Glutamatergic neuron (in vitro differentiated cells): ENCODE measurements at regions not wholly inside any gene's neighbourhood (a gene's known extent, or its start where the extent isn't known, plus 50 kb on each side); places are given as distances from the start of the nearest gene placed in this dataset.
A peak's percentile ranks its signal among the peaks of the same experiment; 100 is the strongest.
"Not testable (repeated sequence)": the region's sequence is repeated elsewhere in the genome, so short reads cannot be mapped to it uniquely, and the experiment has no call there.

Experiments used
- DNase-seq: peaks from one replicate; pipeline ENCODE4 v3.0.0; 2022
- H3K27ac Mint-ChIP-seq: one replicate; pipeline ENCODE4 v1.8.0; 2020; ENCODE audit warnings: mild to moderate bottlenecking, mixed read lengths, inconsistent platforms; ENCODE audit not compliant: unreplicated experiment
- H3K27me3 Mint-ChIP-seq: one replicate; pipeline ENCODE4 v1.8.0; 2020; ENCODE audit warnings: mild to moderate bottlenecking, moderate library complexity, mixed read lengths, inconsistent platforms; ENCODE audit not compliant: unreplicated experiment
- H3K36me3 Mint-ChIP-seq: one replicate; pipeline ENCODE4 v1.8.0; 2020; ENCODE audit warnings: mild to moderate bottlenecking, mixed read lengths, inconsistent platforms; ENCODE audit not compliant: unreplicated experiment
- H3K4me1 Mint-ChIP-seq: one replicate; pipeline ENCODE4 v1.8.0; 2020; ENCODE audit warnings: mild to moderate bottlenecking, low read depth, mixed read lengths, inconsistent platforms; ENCODE audit not compliant: unreplicated experiment
- H3K4me3 Mint-ChIP-seq: one replicate; pipeline ENCODE4 v1.8.0; 2020; ENCODE audit warnings: mild to moderate bottlenecking, mixed read lengths, inconsistent platforms; ENCODE audit not compliant: unreplicated experiment
- H3K9me3 Mint-ChIP-seq: one replicate; pipeline ENCODE4 v1.8.0; 2020; ENCODE audit warnings: mild to moderate bottlenecking, moderate library complexity, mixed read lengths, inconsistent platforms; ENCODE audit not compliant: unreplicated experiment
- TF ChIP-seq, protein P1 (sequence below): fragments of 200-600 bp; sonication (generic); IDR thresholded peaks from one replicate; pipeline ENCODE4 v1.5.0; 2021; ENCODE audit not compliant: partially characterized antibody, unreplicated experiment

DNA sequence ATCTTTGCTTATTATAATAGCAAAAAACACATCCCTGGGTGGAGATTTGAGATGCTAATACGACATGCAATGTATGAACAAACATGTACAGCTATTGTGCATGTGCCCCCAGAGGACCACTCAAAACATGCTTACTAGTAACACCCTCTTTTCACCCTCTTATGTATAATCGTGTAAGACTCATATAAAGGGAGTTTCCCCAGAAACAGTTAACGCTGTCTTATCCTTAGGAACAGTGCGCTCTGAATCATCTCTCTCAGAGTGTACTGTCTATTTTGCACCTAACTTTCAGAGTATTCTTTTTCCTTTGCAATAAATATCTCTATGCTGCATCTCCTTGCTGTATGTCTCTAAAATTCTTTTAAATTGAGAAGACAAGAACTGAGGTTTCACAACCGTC, 2604.0 kb downstream of the PCDH9 start:
- TF ChIP-seq, protein P1, sequence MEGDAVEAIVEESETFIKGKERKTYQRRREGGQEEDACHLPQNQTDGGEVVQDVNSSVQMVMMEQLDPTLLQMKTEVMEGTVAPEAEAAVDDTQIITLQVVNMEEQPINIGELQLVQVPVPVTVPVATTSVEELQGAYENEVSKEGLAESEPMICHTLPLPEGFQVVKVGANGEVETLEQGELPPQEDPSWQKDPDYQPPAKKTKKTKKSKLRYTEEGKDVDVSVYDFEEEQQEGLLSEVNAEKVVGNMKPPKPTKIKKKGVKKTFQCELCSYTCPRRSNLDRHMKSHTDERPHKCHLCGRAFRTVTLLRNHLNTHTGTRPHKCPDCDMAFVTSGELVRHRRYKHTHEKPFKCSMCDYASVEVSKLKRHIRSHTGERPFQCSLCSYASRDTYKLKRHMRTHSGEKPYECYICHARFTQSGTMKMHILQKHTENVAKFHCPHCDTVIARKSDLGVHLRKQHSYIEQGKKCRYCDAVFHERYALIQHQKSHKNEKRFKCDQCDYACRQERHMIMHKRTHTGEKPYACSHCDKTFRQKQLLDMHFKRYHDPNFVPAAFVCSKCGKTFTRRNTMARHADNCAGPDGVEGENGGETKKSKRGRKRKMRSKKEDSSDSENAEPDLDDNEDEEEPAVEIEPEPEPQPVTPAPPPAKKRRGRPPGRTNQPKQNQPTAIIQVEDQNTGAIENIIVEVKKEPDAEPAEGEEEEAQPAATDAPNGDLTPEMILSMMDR, result no peak
- Mint-ChIP-seq H3K4me3 (no peak overlapping the region), H3K36me3 (no peaks in the 10 kb centered on the region), H3K27ac (no peak overlapping the region), H3K9me3 (no peaks in the 10 kb centered on the region), H3K4me1 (peaks cover 1% of the 10 kb centered on the region), H3K27me3 (peaks cover 2% of the 10 kb centered on the region)
- DNase-seq, result no peak

DNA sequence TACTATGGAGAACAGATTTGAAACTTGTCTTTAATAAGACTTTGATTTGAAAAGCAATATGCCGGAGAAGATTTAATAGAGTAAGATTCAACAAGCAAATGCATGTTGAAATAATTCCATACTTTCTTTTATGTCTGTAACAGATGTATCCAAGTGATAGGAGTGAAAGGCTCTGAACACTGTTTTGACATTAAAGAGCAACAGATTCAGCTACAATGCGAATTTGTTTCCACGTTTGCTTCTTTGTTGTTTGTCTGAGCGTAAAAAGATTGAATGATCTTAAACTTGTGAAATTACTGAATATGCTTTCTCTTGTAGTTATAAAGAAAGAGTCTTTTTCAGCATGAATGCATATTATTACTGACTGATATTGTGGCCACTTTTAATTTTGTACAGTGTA, 2612.9 kb downstream of the PCDH9 start:
- Mint-ChIP-seq H3K9me3 (peaks cover 2% of the 10 kb centered on the region), H3K36me3 (no peaks in the 10 kb centered on the region), H3K4me1 (peaks cover 6% of the 10 kb centered on the region), H3K27ac (peak overlapping the region; percentile 31), H3K4me3 (no peak overlapping the region), H3K27me3 (no peaks in the 10 kb centered on the region)
- DNase-seq, result no peak
- TF ChIP-seq, protein P1, result no peak

DNA sequence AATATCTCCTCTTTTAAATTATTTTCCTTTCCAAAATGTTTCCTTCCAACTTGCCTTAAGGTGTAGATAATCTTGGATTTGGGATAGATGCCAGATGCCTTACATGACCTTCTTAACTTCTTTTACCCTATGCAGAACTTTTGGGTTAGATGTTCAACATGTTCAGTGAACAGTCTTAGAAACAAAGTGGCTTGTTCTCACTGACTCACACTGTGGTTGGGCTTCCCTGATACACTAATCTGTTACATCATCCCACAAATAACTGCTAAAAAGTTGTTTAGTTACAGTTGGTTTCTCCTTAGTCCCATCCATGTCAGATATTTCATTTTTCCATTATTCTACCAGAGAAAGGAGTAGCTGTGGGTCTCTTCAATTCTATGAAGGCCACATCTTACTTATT, 2638.2 kb downstream of the PCDH9 start:
- Mint-ChIP-seq H3K36me3 (no peaks in the 10 kb centered on the region), H3K27me3 (peaks cover 7% of the 10 kb centered on the region), H3K4me1 (peaks cover 21% of the 10 kb centered on the region), H3K4me3 (no peak overlapping the region), H3K9me3 (peaks cover 7% of the 10 kb centered on the region), H3K27ac (no peak overlapping the region)
- TF ChIP-seq, protein P1, result no peak
- DNase-seq, result no peak

DNA sequence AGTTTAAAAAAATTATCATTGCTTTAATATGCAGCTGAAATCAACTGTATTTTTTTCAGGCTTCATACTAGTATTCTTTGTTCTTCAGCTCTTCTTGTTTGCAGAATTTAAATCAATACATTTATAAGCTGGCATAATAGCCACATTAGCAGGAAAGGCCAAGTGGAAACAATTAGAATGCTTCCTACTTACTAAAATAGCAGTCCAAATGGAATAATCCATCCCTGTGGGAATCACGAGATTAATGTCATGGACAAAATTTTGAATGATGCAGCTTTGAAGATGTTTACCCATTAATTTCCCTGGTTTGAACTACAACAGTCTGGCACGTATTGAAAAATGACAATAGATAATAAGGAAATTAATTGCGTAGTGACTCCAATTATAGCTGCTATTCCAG, 2650.8 kb downstream of the PCDH9 start:
- no peaks in the 10 kb centered on the region for H3K9me3 Mint-ChIP-seq
- no peak for DNase-seq
- no peaks in the 10 kb centered on the region for H3K36me3 Mint-ChIP-seq
- H3K27ac Mint-ChIP-seq, result no peak overlapping the region
- H3K27me3 Mint-ChIP-seq, result peaks cover 2% of the 10 kb centered on the region
- TF ChIP-seq, protein P1, result no peak
- no peak overlapping the region for H3K4me3 Mint-ChIP-seq
- H3K4me1 Mint-ChIP-seq, result peaks cover 2% of the 10 kb centered on the region

DNA sequence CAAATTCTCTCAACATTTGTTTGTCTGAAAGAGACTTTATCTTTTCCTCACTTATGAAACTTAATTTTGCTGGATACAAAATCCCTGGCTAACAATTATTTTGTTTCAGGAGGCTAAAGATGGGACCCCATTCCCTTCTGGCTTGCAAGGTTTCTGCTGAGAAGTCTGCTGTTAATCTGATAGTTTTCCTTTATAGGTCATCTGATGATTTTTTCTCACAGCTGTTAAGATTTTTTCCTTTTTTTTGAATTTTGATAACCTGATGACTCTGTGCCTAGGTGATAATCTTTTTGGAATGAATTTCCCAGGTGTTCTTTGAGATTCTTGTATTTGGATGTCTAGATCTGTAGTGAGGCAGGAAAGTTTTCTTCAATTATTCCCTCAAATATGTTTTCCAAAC, 2661.4 kb downstream of the PCDH9 start:
- H3K9me3 Mint-ChIP-seq, result peaks cover 2% of the 10 kb centered on the region
- DNase-seq, result no peak
- peaks cover 2% of the 10 kb centered on the region for H3K27me3 Mint-ChIP-seq
- TF ChIP-seq, protein P1, result no peak
- H3K27ac Mint-ChIP-seq, result no peak overlapping the region
- H3K36me3 Mint-ChIP-seq, result no peaks in the 10 kb centered on the region
- no peak overlapping the region for H3K4me3 Mint-ChIP-seq
- no peaks in the 10 kb centered on the region for H3K4me1 Mint-ChIP-seq

DNA sequence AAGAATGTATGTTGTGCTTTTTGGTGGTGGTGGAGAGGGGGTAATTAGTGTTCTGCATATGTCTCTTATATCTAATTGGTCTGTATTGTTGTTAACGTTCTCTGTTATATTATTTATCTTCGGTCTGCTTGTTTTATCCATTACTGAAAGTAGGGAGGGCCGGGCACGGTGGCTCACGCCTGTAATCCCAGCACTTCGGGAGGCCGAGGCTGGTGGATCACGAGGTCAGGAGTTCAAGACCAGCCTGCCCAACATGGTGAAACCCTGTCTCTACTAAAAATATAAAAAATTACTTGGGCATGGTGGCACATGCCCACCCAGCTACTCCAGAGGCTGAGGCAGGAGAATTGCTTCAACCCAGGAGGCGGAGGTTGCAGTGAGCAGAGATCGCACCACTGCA, 2672.1 kb downstream of the PCDH9 start:
- H3K9me3 Mint-ChIP-seq, H3K4me3 Mint-ChIP-seq, H3K36me3 Mint-ChIP-seq: not testable (repeated sequence)

More for the DNA sequence above, 2672.1 kb downstream of the PCDH9 start:
- DNase-seq, H3K27ac Mint-ChIP-seq, H3K4me1 Mint-ChIP-seq, H3K27me3 Mint-ChIP-seq: not testable (repeated sequence)
